ENCODE measurements at regions not wholly inside any gene's neighbourhood (a gene's known extent, or its start where the extent isn't known, plus 50 kb on each side); places are given as distances from the start of the nearest gene placed in this dataset.
"Not testable (repeated sequence)": the region's sequence is repeated elsewhere in the genome, so short reads cannot be mapped to it uniquely, and the experiment has no call there.

- 98% methylated on average over 19 of the region's 19 CpGs for WGBS
Observed at GRCh38 chr12:19775976-19776375, 336.7 kb downstream of the AEBP2 start.

GRCh38 chr12:19778172-19778571 is 338.9 kb downstream of the AEBP2 start:
- no peak for DNase-seq
- Histone ChIP-seq H3K4me1 (ENCODE audit: control insufficient read depth, insufficient read depth, low read length) (peaks cover 2% of the 10 kb centered on the region), H3K27me3 (ENCODE audit: control insufficient read depth, insufficient read depth) (no peaks in the 10 kb centered on the region), H3K9me3 (ENCODE audit: control insufficient read depth, low read length) (no peaks in the 10 kb centered on the region), H3K4me3 (ENCODE audit: low read length) (no peak overlapping the region), H3K27ac (ENCODE audit: low read length) (no peak overlapping the region)
- intact Hi-C loops (cut with DNase I): loop anchor here in 1 of 4 donors (10.0 kb wide), 1 partner anchor 137 kb away; no protein-coding TSS in a partner anchor
- peak; percentile 25 to 67 for ATAC-seq
- 54% methylated on average over 3 of the region's 3 CpGs for WGBS

More at GRCh38 chr12:19775976-19776375, 336.7 kb downstream of the AEBP2 start:
- H3K9me3 ChIP-seq (ENCODE audit: control insufficient read depth, low read length); H3K27me3 ChIP-seq (ENCODE audit: control insufficient read depth, insufficient read depth); H3K27ac ChIP-seq (ENCODE audit: low read length); H3K4me3 ChIP-seq (ENCODE audit: low read length); ATAC-seq; H3K4me1 ChIP-seq (ENCODE audit: control insufficient read depth, insufficient read depth, low read length): not testable (repeated sequence)
- DNase-seq: peak in 1 of 3 donors; percentile 51
- intact Hi-C loops (cut with DNase I): loop anchor here in 1 of 4 donors (10.0 kb wide), 1 partner anchor 139 kb away; no protein-coding TSS in a partner anchor

- intact Hi-C loops (cut with DNase I): loop anchor here in 1 of 4 donors (10.0 kb wide), 1 partner anchor 136 kb away; no protein-coding TSS in a partner anchor
- Histone ChIP-seq H3K4me1 (ENCODE audit: control insufficient read depth, insufficient read depth, low read length) (peaks cover 2% of the 10 kb centered on the region), H3K27me3 (ENCODE audit: control insufficient read depth, insufficient read depth) (no peaks in the 10 kb centered on the region), H3K4me3 (ENCODE audit: low read length) (no peak overlapping the region), H3K9me3 (ENCODE audit: control insufficient read depth, low read length) (no peaks in the 10 kb centered on the region), H3K27ac (ENCODE audit: low read length) (peak overlapping the region; percentile 49)
- WGBS: 69% methylated on average over 2 of the region's 2 CpGs
- DNase-seq (no peak), ATAC-seq (peak; percentile 58 to 74)
Observed at GRCh38 chr12:19778797-19779196, 339.5 kb downstream of the AEBP2 start.

DNA sequence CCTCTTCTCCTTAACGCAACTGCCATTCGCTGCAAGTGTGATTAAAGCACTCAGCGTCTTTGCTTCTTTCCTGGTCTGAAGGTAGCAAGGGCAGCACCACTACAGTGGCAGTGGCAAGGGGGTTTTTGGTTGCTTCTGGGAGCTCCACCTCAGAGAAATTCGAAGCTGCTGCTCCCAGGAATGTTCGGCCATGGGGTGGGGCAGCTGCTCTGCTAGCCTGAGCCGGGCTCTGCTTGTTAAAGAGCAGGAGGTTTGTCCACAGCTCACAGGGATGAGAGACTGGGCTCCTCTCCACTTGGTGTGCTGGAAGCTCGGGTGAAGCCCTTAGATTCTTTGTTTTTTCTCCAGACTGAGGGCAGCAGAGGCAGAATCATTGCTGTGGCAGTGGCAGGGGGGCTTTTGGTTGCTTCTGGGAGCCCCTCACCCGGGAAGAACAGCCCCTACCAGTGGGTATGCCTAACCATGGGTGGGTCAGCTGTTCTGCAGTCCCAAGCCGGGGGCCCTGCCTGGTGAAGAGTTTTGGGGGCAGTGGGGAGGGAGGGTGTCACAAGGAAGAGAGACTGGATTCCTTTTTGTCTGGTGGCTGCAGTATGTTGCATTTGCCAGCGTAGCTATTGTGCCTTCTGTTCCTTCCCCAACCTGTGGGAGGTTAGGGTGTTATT is 340.2 kb downstream of the AEBP2 start:
- peak overlapping the region; percentile 49 for H3K27ac ChIP-seq (ENCODE audit: low read length)
- peak; percentile 81 to 86 for ATAC-seq
- no peaks in the 10 kb centered on the region for H3K27me3 ChIP-seq (ENCODE audit: control insufficient read depth, insufficient read depth)
- WGBS: 60% methylated on average over 10 of the region's 10 CpGs
- no peak overlapping the region for H3K4me3 ChIP-seq (ENCODE audit: low read length)
- no peaks in the 10 kb centered on the region for H3K9me3 ChIP-seq (ENCODE audit: control insufficient read depth, low read length)
- peaks cover 2% of the 10 kb centered on the region for H3K4me1 ChIP-seq (ENCODE audit: control insufficient read depth, insufficient read depth, low read length)
- DNase-seq: peak; percentile 36 to 80 (median 78)
- intact Hi-C loops (cut with DNase I): loop anchor here in 1 of 4 donors (10.0 kb wide), 1 partner anchor 135 kb away; no protein-coding TSS in a partner anchor

DNA sequence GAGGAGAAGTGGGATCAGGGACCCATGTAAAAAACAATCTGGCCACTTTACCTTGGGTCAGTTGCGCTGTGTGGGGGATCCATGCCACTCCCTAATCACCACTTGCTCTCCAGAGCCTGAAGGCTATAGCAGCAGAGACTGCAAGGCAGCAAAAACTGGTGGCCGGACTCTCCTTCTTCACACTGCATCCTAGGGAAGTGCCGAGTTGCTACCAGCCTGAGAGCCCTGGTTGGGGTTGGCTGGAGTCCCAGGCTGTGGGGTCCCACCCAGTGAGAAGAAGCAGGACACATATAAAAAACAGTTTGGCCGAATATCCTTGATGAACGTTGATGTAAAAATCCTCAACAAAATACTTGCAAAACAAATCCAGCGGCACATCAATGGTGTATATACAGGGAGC is 341.2 kb downstream of the AEBP2 start:
- H3K27ac ChIP-seq (ENCODE audit: low read length): no peak overlapping the region
- WGBS: 64% methylated on average over 6 of the region's 6 CpGs
- peaks cover 2% of the 10 kb centered on the region for H3K4me1 ChIP-seq (ENCODE audit: control insufficient read depth, insufficient read depth, low read length)
- H3K4me3 ChIP-seq (ENCODE audit: low read length): no peak overlapping the region
- ATAC-seq: peak in 1 of 2 donors; percentile 42
- H3K27me3 ChIP-seq (ENCODE audit: control insufficient read depth, insufficient read depth): no peaks in the 10 kb centered on the region
- DNase-seq: peak; percentile 24 to 59 (median 58)
- no peaks in the 10 kb centered on the region for H3K9me3 ChIP-seq (ENCODE audit: control insufficient read depth, low read length)
- intact Hi-C loops (cut with DNase I): no loop called here

GRCh38 chr12:19783547-19784444 is 344.5 kb downstream of the AEBP2 start:
- DNase-seq (peak; percentile 14 to 47 (median 45)), ATAC-seq (peak; percentile 12 to 39)
- intact Hi-C loops (cut with DNase I): no loop called here
- no peaks in the 10 kb centered on the region for H3K27me3 ChIP-seq (ENCODE audit: control insufficient read depth, insufficient read depth)
- H3K4me3 ChIP-seq (ENCODE audit: low read length): peak overlapping the region; percentile 17
- H3K4me1 ChIP-seq (ENCODE audit: control insufficient read depth, insufficient read depth, low read length): peaks cover 2% of the 10 kb centered on the region
- peak overlapping the region; percentile 63 for H3K27ac ChIP-seq (ENCODE audit: low read length)
- 64% methylated on average over 29 of the region's 29 CpGs for WGBS
- no peaks in the 10 kb centered on the region for H3K9me3 ChIP-seq (ENCODE audit: control insufficient read depth, low read length)

- H3K4me3 ChIP-seq (ENCODE audit: low read length): no peak overlapping the region
- H3K27ac ChIP-seq (ENCODE audit: low read length): no peak overlapping the region
- DNase-seq: no peak
- no peak for ATAC-seq
- no peaks in the 10 kb centered on the region for H3K4me1 ChIP-seq (ENCODE audit: control insufficient read depth, insufficient read depth, low read length)
- intact Hi-C loops (cut with DNase I): no loop called here
- no peaks in the 10 kb centered on the region for H3K9me3 ChIP-seq (ENCODE audit: control insufficient read depth, low read length)
- no peaks in the 10 kb centered on the region for H3K27me3 ChIP-seq (ENCODE audit: control insufficient read depth, insufficient read depth)
Observed at GRCh38 chr12:19792028-19792427, 352.7 kb downstream of the AEBP2 start.

GRCh38 chr12:19794116-19794515 is 354.8 kb downstream of the AEBP2 start:
- H3K4me3 ChIP-seq (ENCODE audit: low read length): no peak overlapping the region
- intact Hi-C loops (cut with DNase I): no loop called here
- DNase-seq (no peak), ATAC-seq (no peak)
- H3K4me1 ChIP-seq (ENCODE audit: control insufficient read depth, insufficient read depth, low read length): no peaks in the 10 kb centered on the region
- no peaks in the 10 kb centered on the region for H3K27me3 ChIP-seq (ENCODE audit: control insufficient read depth, insufficient read depth)
- WGBS: 51% methylated on average over 1 of the region's 1 CpG
- H3K9me3 ChIP-seq (ENCODE audit: control insufficient read depth, low read length): no peaks in the 10 kb centered on the region
- no peak overlapping the region for H3K27ac ChIP-seq (ENCODE audit: low read length)

- intact Hi-C loops (cut with DNase I): no loop called here
- H3K27ac ChIP-seq (ENCODE audit: low read length): no peak overlapping the region
Observed at GRCh38 chr12:19799216-19799615, 359.9 kb downstream of the AEBP2 start.

DNA sequence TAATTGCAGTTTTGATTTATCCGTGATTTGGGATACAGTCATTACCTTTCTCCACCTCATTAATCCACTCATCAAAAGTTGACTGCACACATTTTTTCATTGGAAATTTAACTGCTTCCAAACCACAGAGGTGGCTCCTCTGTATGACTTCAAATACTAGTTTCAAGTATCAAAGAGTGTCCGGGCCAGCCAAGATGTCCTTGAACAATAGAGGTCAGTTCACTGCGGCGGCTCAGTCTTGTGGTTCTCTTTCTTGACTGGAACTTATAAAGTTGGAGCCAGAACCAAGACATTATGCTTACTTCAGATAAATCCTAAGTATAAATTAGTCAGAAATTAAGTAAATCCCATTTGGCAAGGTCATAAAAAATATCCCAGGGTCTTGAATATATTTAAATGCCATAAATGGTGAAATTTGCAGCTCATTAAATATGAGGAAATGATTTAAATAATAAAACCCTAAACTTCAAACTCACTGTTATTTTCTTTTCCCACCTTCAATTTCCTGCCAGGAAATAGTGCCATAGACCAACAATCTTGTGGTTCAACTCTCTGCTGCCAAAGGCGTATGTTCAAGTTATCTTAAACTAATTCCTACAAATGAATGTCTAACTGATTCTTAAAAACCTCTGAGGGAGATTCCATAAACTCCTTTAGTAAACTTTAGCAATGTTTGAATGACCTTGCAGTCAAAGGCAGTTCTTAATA is 360.8 kb downstream of the AEBP2 start:
- WGBS: 65% methylated on average over 5 of the region's 5 CpGs
- no peaks in the 10 kb centered on the region for H3K27me3 ChIP-seq (ENCODE audit: control insufficient read depth, insufficient read depth)
- ATAC-seq: peak; percentile 56 to 84
- peak in 2 of 3 donors; percentile 32 to 47 for DNase-seq
- H3K9me3 ChIP-seq (ENCODE audit: control insufficient read depth, low read length): no peaks in the 10 kb centered on the region
- no peak overlapping the region for H3K27ac ChIP-seq (ENCODE audit: low read length)
- no peak overlapping the region for H3K4me3 ChIP-seq (ENCODE audit: low read length)
- no peaks in the 10 kb centered on the region for H3K4me1 ChIP-seq (ENCODE audit: control insufficient read depth, insufficient read depth, low read length)
- intact Hi-C loops (cut with DNase I): no loop called here

More at GRCh38 chr12:19799216-19799615, 359.9 kb downstream of the AEBP2 start:
- H3K4me1 ChIP-seq (ENCODE audit: control insufficient read depth, insufficient read depth, low read length): no peaks in the 10 kb centered on the region
- WGBS: 82% methylated on average over 7 of the region's 7 CpGs
- no peaks in the 10 kb centered on the region for H3K27me3 ChIP-seq (ENCODE audit: control insufficient read depth, insufficient read depth)
- DNase-seq (no peak), ATAC-seq (no peak)
- H3K4me3 ChIP-seq (ENCODE audit: low read length): no peak overlapping the region
- H3K9me3 ChIP-seq (ENCODE audit: control insufficient read depth, low read length): no peaks in the 10 kb centered on the region
